HCT116 (cell line): ENCODE measurements at regions not wholly inside any gene's neighbourhood (a gene's known extent, or its start where the extent isn't known, plus 50 kb on each side); places are given as distances from the start of the nearest gene placed in this dataset.

Experiments
- ATAC-seq: fragments of 200-7000 bp; cut with Tn5 transposase; 2 replicates; pipeline ENCODE4 v1.9.1; 2020; ENCODE audit warnings: mild to moderate bottlenecking, moderate library complexity
- BruUV-seq: library from RNA; stranded (reverse); fragments of 400-500 nt; replicated peaks from 2 replicates; lab custom pipeline; 2021; lab: Mats Ljungman, UMichigan
- CTCF ChIA-PET: fragments of 300-600 bp; sonication (Branson Sonifier 250); formaldehyde crosslinking; loops from one replicate; lab custom pipeline; 2021; ENCODE audit warnings: antibody characterized with exemption; lab: Charles Lee
- POLR2A ChIA-PET: fragments of 300-600, 350-600 bp; sonication (Branson Sonifier 250); formaldehyde crosslinking; loops from one replicate; lab custom pipeline; 2021; ENCODE audit warnings: antibody characterized with exemption; lab: Charles Lee
- RAD21 ChIA-PET, 2 experiments: fragments of 300-600 bp; sonication (Branson Sonifier 250); formaldehyde crosslinking; loops; one replicate each; lab custom pipeline; 2023; ENCODE audit warnings: low total read pairs in 2 of 2; ENCODE audit not compliant: uncharacterized antibody in 2 of 2, unreplicated experiment in 2 of 2, low non-redundant PET in 1 of 2; lab: Charles Lee
- DNase-seq: peaks from one replicate; pipeline ENCODE4 v3.0.0-alpha.2; 2010; ENCODE audit warnings: low read depth, low spot score
- H2AFZ ChIP-seq: fragments of 200-600 bp; shearing (Covaris generic), sonication (generic); 2 replicates; pipeline ENCODE4 v1.6.1; 2017; ENCODE audit warnings: low read depth, mixed run types, mixed read lengths, antibody characterized with exemption, low read length; ENCODE audit not compliant: poor library complexity, severe bottlenecking
- H3K27ac ChIP-seq: 2 replicates; pipeline ENCODE4 v1.5.1; 2012; ENCODE audit warnings: low read depth, low read length
- H3K27me3 ChIP-seq: fragments of 200-600 bp; sonication (generic); 2 replicates; pipeline ENCODE4 v1.6.1; 2016; ENCODE audit warnings: mixed run types, low read length, mixed read lengths; ENCODE audit not compliant: insufficient read depth
- H3K36me3 ChIP-seq, 2 experiments: fragments of 200-500 bp in 1 of 2; fragments of 200-600 bp in 1 of 2; sonication (Bioruptor generic) in 1 of 2; sonication (generic) in 1 of 2; 2 replicates each; pipeline versions ENCODE4 v1.5.1 to v1.6.1; 2014 to 2016; ENCODE audit warnings: low read length in 2 of 2, inconsistent platforms in 1 of 2, mixed read lengths in 1 of 2, mixed run types in 1 of 2; ENCODE audit not compliant: insufficient read depth in 2 of 2, control insufficient read depth in 1 of 2
- H3K4me1 ChIP-seq, 2 experiments: fragments of 200-600 bp in 1 of 2; sonication (generic) in 1 of 2; 2 replicates each; pipeline versions ENCODE4 v1.5.1 to v1.6.1; 2012 to 2017; ENCODE audit warnings: low read length in 2 of 2, inconsistent platforms in 1 of 2, mild to moderate bottlenecking in 1 of 2, mixed read lengths in 1 of 2, mixed run types in 1 of 2, moderate library complexity in 1 of 2; ENCODE audit not compliant: insufficient read depth in 2 of 2, control insufficient read depth in 1 of 2
- H3K4me2 ChIP-seq: fragments of 200-600 bp; sonication (generic); 2 replicates; pipeline ENCODE4 v1.6.1; 2017; ENCODE audit warnings: mixed run types, low read length, mixed read lengths
- H3K4me3 ChIP-seq, 2 experiments: fragments of 200-600 bp in 1 of 2; sonication (generic) in 1 of 2; replicated peaks in 1 of 2; 2 replicates each; pipeline ENCODE4 v1.5.1; 2011 to 2016; ENCODE audit warnings: low read length in 2 of 2, control low read depth in 1 of 2, low read depth in 1 of 2, mild to moderate bottlenecking in 1 of 2, mixed read lengths in 1 of 2, mixed run types in 1 of 2
- H3K79me2 ChIP-seq: fragments of 200-600 bp; sonication (generic); 2 replicates; pipeline ENCODE4 v1.6.1; 2017; ENCODE audit warnings: mild to moderate bottlenecking, mixed run types, low read length, moderate library complexity, mixed read lengths; ENCODE audit not compliant: insufficient read depth
- H3K9ac ChIP-seq: fragments of 200-600 bp; sonication (generic); 2 replicates; pipeline ENCODE4 v1.6.1; 2016; ENCODE audit warnings: low read length, mixed read lengths
- H3K9me2 ChIP-seq: fragments of 200-600 bp; sonication (generic), shearing (Covaris generic); 2 replicates; pipeline ENCODE4 v1.6.1; 2017; ENCODE audit warnings: mixed run types, mild to moderate bottlenecking, moderate library complexity; ENCODE audit not compliant: insufficient read depth
- H3K9me3 ChIP-seq, 2 experiments: fragments of 200-500 bp in 1 of 2; fragments of 200-600 bp in 1 of 2; sonication (Bioruptor generic) in 1 of 2; sonication (generic) in 1 of 2; 2 replicates each; pipeline ENCODE4 v1.6.1; 2014 to 2017; ENCODE audit warnings: low read length in 2 of 2, mixed read lengths in 2 of 2, inconsistent platforms in 1 of 2, low read depth in 1 of 2, mild to moderate bottlenecking in 1 of 2, mixed run types in 1 of 2, moderate library complexity in 1 of 2; ENCODE audit not compliant: control insufficient read depth in 1 of 2, insufficient read depth in 1 of 2
- H4K20me1 ChIP-seq: fragments of 200-600 bp; sonication (generic), shearing (Covaris generic); 2 replicates; pipeline ENCODE4 v1.6.1; 2017; ENCODE audit warnings: mixed run types, mild to moderate bottlenecking, moderate library complexity; ENCODE audit not compliant: insufficient read depth
- ELF1 ChIP-seq: IDR thresholded peaks from 2 replicates; pipeline ENCODE4 v1.6.1; 2012; ENCODE audit warnings: low read depth, borderline replicate concordance
- EZH2 ChIP-seq: fragments of 200-600 bp; sonication (generic); IDR thresholded peaks from 2 replicates; pipeline ENCODE4 v1.6.1; 2017; ENCODE audit warnings: antibody characterized with exemption, mixed run types
- EZH2phosphoT487 ChIP-seq: fragments of 200-600 bp; IDR thresholded peaks from 2 replicates; pipeline ENCODE4 v1.6.1; 2018; ENCODE audit warnings: antibody characterized with exemption, borderline replicate concordance
- SP1 ChIP-seq: IDR thresholded peaks from 2 replicates; pipeline ENCODE4 v1.6.1; 2012; ENCODE audit warnings: low read depth
- SRF ChIP-seq: IDR thresholded peaks from 2 replicates; pipeline ENCODE4 v1.6.1; 2012; ENCODE audit warnings: low read depth
- YY1 ChIP-seq: IDR thresholded peaks from 2 replicates; pipeline ENCODE4 v1.6.1; 2011; ENCODE audit warnings: low read length, low read depth, moderate library complexity, mild to moderate bottlenecking; ENCODE audit not compliant: insufficient replicate concordance; ENCODE audit errors: extremely low read depth
- intact Hi-C: fragments of 100-400 bp; cut with micrococcal nuclease; formaldehyde crosslinking; loops from 2 replicates; pipeline ENCODE4 v1.10.0; 2022
- TF ChIP-seq, protein P1 (sequence below): IDR thresholded peaks from 2 replicates; pipeline ENCODE4 v1.6.1; 2011; ENCODE audit warnings: mild to moderate bottlenecking, low read length, moderate library complexity; ENCODE audit not compliant: insufficient replicate concordance; ENCODE audit errors: extremely low read depth
- TF ChIP-seq, protein P2 (sequence below): IDR thresholded peaks from 2 replicates; pipeline ENCODE4 v1.6.1; 2012; ENCODE audit warnings: low read depth

DNA sequence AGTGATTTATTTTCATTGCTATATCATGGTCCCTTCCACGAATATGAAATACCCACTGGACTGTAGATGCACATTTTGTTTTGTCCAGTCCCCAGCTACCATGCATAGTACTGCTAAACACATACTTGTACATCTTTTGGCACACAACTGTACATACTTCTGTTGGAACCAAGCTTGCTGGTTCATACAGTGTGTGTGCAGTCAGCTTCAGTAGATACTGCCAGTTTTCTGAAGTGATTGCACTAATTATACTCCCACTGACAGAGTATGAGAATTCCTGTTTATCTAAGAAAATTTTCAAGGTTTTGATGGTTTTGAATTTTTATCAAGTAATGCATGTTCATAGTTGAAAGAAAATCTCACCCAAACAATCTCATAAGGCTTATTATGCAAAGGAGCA lies 100.7 kb upstream of the LMCD1 start:
- no peak overlapping the region for H3K4me3 ChIP-seq
- BruUV-seq: no TSS peak
- H3K9me2 ChIP-seq: no peaks in the 10 kb centered on the region
- H3K27me3 ChIP-seq: peaks cover 25% of the 10 kb centered on the region
- TF ChIP-seq EZH2phosphoT487 (no peak), ELF1 (no peak), YY1 (no peak), EZH2 (no peak), SP1 (no peak), SRF (no peak)
- TF ChIP-seq, protein P1, sequence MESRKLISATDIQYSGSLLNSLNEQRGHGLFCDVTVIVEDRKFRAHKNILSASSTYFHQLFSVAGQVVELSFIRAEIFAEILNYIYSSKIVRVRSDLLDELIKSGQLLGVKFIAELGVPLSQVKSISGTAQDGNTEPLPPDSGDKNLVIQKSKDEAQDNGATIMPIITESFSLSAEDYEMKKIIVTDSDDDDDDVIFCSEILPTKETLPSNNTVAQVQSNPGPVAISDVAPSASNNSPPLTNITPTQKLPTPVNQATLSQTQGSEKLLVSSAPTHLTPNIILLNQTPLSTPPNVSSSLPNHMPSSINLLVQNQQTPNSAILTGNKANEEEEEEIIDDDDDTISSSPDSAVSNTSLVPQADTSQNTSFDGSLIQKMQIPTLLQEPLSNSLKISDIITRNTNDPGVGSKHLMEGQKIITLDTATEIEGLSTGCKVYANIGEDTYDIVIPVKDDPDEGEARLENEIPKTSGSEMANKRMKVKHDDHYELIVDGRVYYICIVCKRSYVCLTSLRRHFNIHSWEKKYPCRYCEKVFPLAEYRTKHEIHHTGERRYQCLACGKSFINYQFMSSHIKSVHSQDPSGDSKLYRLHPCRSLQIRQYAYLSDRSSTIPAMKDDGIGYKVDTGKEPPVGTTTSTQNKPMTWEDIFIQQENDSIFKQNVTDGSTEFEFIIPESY: no peak
- TF ChIP-seq, protein P2, sequence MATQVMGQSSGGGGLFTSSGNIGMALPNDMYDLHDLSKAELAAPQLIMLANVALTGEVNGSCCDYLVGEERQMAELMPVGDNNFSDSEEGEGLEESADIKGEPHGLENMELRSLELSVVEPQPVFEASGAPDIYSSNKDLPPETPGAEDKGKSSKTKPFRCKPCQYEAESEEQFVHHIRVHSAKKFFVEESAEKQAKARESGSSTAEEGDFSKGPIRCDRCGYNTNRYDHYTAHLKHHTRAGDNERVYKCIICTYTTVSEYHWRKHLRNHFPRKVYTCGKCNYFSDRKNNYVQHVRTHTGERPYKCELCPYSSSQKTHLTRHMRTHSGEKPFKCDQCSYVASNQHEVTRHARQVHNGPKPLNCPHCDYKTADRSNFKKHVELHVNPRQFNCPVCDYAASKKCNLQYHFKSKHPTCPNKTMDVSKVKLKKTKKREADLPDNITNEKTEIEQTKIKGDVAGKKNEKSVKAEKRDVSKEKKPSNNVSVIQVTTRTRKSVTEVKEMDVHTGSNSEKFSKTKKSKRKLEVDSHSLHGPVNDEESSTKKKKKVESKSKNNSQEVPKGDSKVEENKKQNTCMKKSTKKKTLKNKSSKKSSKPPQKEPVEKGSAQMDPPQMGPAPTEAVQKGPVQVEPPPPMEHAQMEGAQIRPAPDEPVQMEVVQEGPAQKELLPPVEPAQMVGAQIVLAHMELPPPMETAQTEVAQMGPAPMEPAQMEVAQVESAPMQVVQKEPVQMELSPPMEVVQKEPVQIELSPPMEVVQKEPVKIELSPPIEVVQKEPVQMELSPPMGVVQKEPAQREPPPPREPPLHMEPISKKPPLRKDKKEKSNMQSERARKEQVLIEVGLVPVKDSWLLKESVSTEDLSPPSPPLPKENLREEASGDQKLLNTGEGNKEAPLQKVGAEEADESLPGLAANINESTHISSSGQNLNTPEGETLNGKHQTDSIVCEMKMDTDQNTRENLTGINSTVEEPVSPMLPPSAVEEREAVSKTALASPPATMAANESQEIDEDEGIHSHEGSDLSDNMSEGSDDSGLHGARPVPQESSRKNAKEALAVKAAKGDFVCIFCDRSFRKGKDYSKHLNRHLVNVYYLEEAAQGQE: no peak
- ChIA-PET RAD21 (no interaction called here), CTCF (interaction anchor here (1.4 kb wide), 1 partner anchor 16 kb away, joined by 3 read pairs; no protein-coding TSS in a partner anchor), POLR2A (no interaction called here)
- no peak for DNase-seq
- H3K9ac ChIP-seq: no peak overlapping the region
- H3K79me2 ChIP-seq: no peaks in the 10 kb centered on the region
- no peak overlapping the region for H3K27ac ChIP-seq
- no peaks in the 10 kb centered on the region for H4K20me1 ChIP-seq
- no peaks in the 10 kb centered on the region for H3K36me3 ChIP-seq
- H3K9me3 ChIP-seq: no peaks in the 10 kb centered on the region
- no peak overlapping the region for H2AFZ ChIP-seq
- intact Hi-C loops: no loop called here
- no peak overlapping the region for H3K4me2 ChIP-seq
- ATAC-seq: no peak
- no peaks in the 10 kb centered on the region for H3K4me1 ChIP-seq
